GM23248 (cell line): ENCODE measurements at regions not wholly inside any gene's neighbourhood (a gene's known extent, or its start where the extent isn't known, plus 50 kb on each side); places are given as distances from the start of the nearest gene placed in this dataset.

Experiments used
- EZH2 ChIP-seq: fragments of 200-600 bp; sonication (generic); IDR thresholded peaks from 2 replicates; pipeline ENCODE4 v1.6.1; 2018; ENCODE audit warnings: antibody characterized with exemption, mild to moderate bottlenecking; ENCODE audit not compliant: insufficient read depth, poor library complexity, severe bottlenecking
- EZH2phosphoT487 ChIP-seq: fragments of 200-600 bp; sonication (generic); IDR thresholded peaks from 2 replicates; pipeline ENCODE4 v1.6.1; 2018; ENCODE audit warnings: antibody characterized with exemption, moderate library complexity, mild to moderate bottlenecking, low read depth; ENCODE audit not compliant: insufficient read depth

DNA sequence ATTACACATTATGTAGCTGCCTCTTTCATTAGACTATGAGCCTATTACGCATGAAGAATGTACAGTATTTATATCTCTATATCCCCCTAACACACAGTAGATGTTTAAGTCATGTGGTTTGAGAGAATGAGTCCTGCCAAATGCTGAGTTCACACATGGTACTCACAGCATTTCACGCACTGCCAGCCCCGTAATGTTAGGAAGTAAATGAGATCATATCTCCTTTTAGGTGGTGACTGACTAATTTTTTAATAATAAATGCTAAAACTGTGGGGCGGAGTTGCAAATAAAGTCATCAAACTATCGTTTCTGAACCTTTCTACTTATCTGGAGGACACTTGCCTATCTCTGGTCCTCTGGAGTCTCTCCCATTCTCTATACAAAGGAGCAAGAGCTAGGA, 343.8 kb downstream of the ADAMTS20 start:
- no peak for TF ChIP-seq EZH2phosphoT487
- TF ChIP-seq EZH2: no peak
